ENCODE measurements at regions not wholly inside any gene's neighbourhood (a gene's known extent, or its start where the extent isn't known, plus 50 kb on each side); places are given as distances from the start of the nearest gene placed in this dataset.

- DNase-seq (ENCODE audit: low read depth in 2 of 3, low spot score in 1 of 3): no peak
Observed at GRCh38 chr18:47550611-47551010, 299.2 kb upstream of the SKOR2 start.

GRCh38 chr18:47549021-47549540 lies 297.6 kb upstream of the SKOR2 start:
- DNase-seq (ENCODE audit: low read depth in 2 of 3, low spot score in 1 of 3): no peak

- no peak for DNase-seq (ENCODE audit: low read depth in 2 of 3, low spot score in 1 of 3)
Observed at GRCh38 chr18:47547539-47548202, 296.2 kb upstream of the SKOR2 start.

GRCh38 chr18:47545613-47546012 lies 294.2 kb upstream of the SKOR2 start:
- no peak for DNase-seq (ENCODE audit: low read depth in 2 of 3, low spot score in 1 of 3)

GRCh38 chr18:47543080-47543479 lies 291.6 kb upstream of the SKOR2 start:
- no peak for DNase-seq (ENCODE audit: low read depth in 2 of 3, low spot score in 1 of 3)

GRCh38 chr18:47542551-47542950 lies 291.1 kb upstream of the SKOR2 start:
- DNase-seq (ENCODE audit: low read depth in 2 of 3, low spot score in 1 of 3): no peak

- DNase-seq (ENCODE audit: low read depth in 2 of 3, low spot score in 1 of 3): no peak
Observed at GRCh38 chr18:47531717-47532116, 280.3 kb upstream of the SKOR2 start.

- no peak for DNase-seq (ENCODE audit: low read depth in 2 of 3, low spot score in 1 of 3)
Observed at GRCh38 chr18:47530695-47531094, 279.2 kb upstream of the SKOR2 start.

- no peak for DNase-seq (ENCODE audit: low read depth in 2 of 3, low spot score in 1 of 3)
Observed at GRCh38 chr18:47528343-47528742, 276.9 kb upstream of the SKOR2 start.

- DNase-seq (ENCODE audit: low read depth in 2 of 3, low spot score in 1 of 3): no peak
Observed at GRCh38 chr18:47526147-47526546, 274.7 kb upstream of the SKOR2 start.

GRCh38 chr18:47522359-47522758 lies 270.9 kb upstream of the SKOR2 start:
- DNase-seq (ENCODE audit: low read depth in 2 of 3, low spot score in 1 of 3): no peak

- DNase-seq (ENCODE audit: low read depth in 2 of 3, low spot score in 1 of 3): no peak
Observed at GRCh38 chr18:47520263-47520662, 268.8 kb upstream of the SKOR2 start.

GRCh38 chr18:47519706-47520105 lies 268.2 kb upstream of the SKOR2 start:
- DNase-seq (ENCODE audit: low read depth in 2 of 3, low spot score in 1 of 3): no peak

- DNase-seq (ENCODE audit: low read depth in 2 of 3, low spot score in 1 of 3): no peak
Observed at GRCh38 chr18:47519277-47519676, 267.8 kb upstream of the SKOR2 start.

- no peak for DNase-seq (ENCODE audit: low read depth in 2 of 3, low spot score in 1 of 3)
Observed at GRCh38 chr18:47513614-47514013, 262.2 kb upstream of the SKOR2 start.

GRCh38 chr18:47512726-47513435 lies 261.4 kb upstream of the SKOR2 start:
- DNase-seq (ENCODE audit: low read depth in 2 of 3, low spot score in 1 of 3): no peak

- DNase-seq (ENCODE audit: low read depth in 2 of 3, low spot score in 1 of 3): no peak
Observed at GRCh38 chr18:47512056-47512455, 260.6 kb upstream of the SKOR2 start.

- DNase-seq (ENCODE audit: low read depth in 2 of 3, low spot score in 1 of 3): no peak
Observed at GRCh38 chr18:47510831-47511230, 259.4 kb upstream of the SKOR2 start.

- no peak for DNase-seq (ENCODE audit: low read depth in 2 of 3, low spot score in 1 of 3)
Observed at GRCh38 chr18:47507651-47508050, 256.2 kb upstream of the SKOR2 start.

GRCh38 chr18:47506897-47507296 lies 255.4 kb upstream of the SKOR2 start:
- DNase-seq (ENCODE audit: low read depth in 2 of 3, low spot score in 1 of 3): no peak

- no peak for DNase-seq (ENCODE audit: low read depth in 2 of 3, low spot score in 1 of 3)
Observed at GRCh38 chr18:47501946-47502345, 250.5 kb upstream of the SKOR2 start.

GRCh38 chr18:47500930-47501329 lies 249.5 kb upstream of the SKOR2 start:
- DNase-seq (ENCODE audit: low read depth in 2 of 3, low spot score in 1 of 3): no peak

GRCh38 chr18:47492691-47493090 lies 241.2 kb upstream of the SKOR2 start:
- no peak for DNase-seq (ENCODE audit: low read depth in 2 of 3, low spot score in 1 of 3)

All from stimulated activated CD4-positive, alpha-beta T cell treated with anti-CD3 and anti-CD28 coated beads, Interleukin-12 subunit alpha, Interleukin-12 subunit beta, amount 100 ng/mL, for 48 hours (primary cell).